WTC11 (cell line): ENCODE measurements at regions not wholly inside any gene's neighbourhood (a gene's known extent, or its start where the extent isn't known, plus 50 kb on each side); places are given as distances from the start of the nearest gene placed in this dataset.

Source experiments
- ATAC-seq: fragments of 200-7000 bp; cut with Tn5 transposase; 2 replicates; pipeline ENCODE4 v1.10.0; 2021; ENCODE audit warnings: mild to moderate bottlenecking, moderate library complexity
- CTCF ChIA-PET: fragments of 300-600 bp; sonication (Branson Sonifier 250); formaldehyde crosslinking; loops from one replicate; lab custom pipeline; 2021; ENCODE audit warnings: antibody characterized with exemption; lab: Charles Lee
- POLR2A ChIA-PET: fragments of 350-600 bp; sonication (Branson Sonifier 250); formaldehyde crosslinking; loops from one replicate; lab custom pipeline; 2021; ENCODE audit warnings: antibody characterized with exemption; lab: Charles Lee
- DNase-seq: peaks from one replicate; pipeline ENCODE4 v3.0.0; 2021; ENCODE audit warnings: low spot score
- H3K27ac Mint-ChIP-seq: 2 replicates; pipeline ENCODE4 v1.8.0; 2021; ENCODE audit warnings: mixed read lengths
- H3K27me3 Mint-ChIP-seq: 2 replicates; pipeline ENCODE4 v1.8.0; 2021; ENCODE audit warnings: low read depth, mild to moderate bottlenecking, moderate library complexity, mixed read lengths
- H3K36me3 Mint-ChIP-seq: 2 replicates; pipeline ENCODE4 v1.8.0; 2021; ENCODE audit warnings: mixed read lengths
- H3K4me1 Mint-ChIP-seq: 2 replicates; pipeline ENCODE4 v1.8.0; 2022; ENCODE audit warnings: mixed read lengths
- H3K4me3 Mint-ChIP-seq: 2 replicates; pipeline ENCODE4 v1.8.0; 2021; ENCODE audit warnings: mild to moderate bottlenecking, moderate library complexity, mixed read lengths
- H3K9me3 Mint-ChIP-seq: 2 replicates; pipeline ENCODE4 v1.8.0; 2021; ENCODE audit warnings: mixed read lengths
- E2F5 ChIP-seq: sonication (generic); formaldehyde crosslinking; IDR thresholded peaks from 2 replicates; pipeline ENCODE4 v1.8.1; 2022; ENCODE audit warnings: mild to moderate bottlenecking, moderate library complexity, missing genetic modification reagents
- ELF4 ChIP-seq: sonication (generic); formaldehyde crosslinking; IDR thresholded peaks from 2 replicates; pipeline ENCODE4 v1.8.1; 2022; ENCODE audit warnings: low read depth, mild to moderate bottlenecking, moderate library complexity, missing genetic modification reagents
- ETV6 ChIP-seq: sonication (generic); formaldehyde crosslinking; IDR thresholded peaks from 2 replicates; pipeline ENCODE4 v1.8.1; 2022; ENCODE audit warnings: mild to moderate bottlenecking, missing genetic modification reagents
- FOXP1 ChIP-seq: sonication (generic); formaldehyde crosslinking; IDR thresholded peaks from 2 replicates; pipeline ENCODE4 v1.8.0; 2022; ENCODE audit warnings: missing genetic modification reagents, mild to moderate bottlenecking, moderate library complexity, borderline replicate concordance
- HMGXB4 ChIP-seq: sonication (generic); formaldehyde crosslinking; IDR thresholded peaks from 2 replicates; pipeline ENCODE4 v1.8.1; 2023; ENCODE audit warnings: mild to moderate bottlenecking, moderate library complexity, missing genetic modification reagents
- IRF2 ChIP-seq: sonication (generic); formaldehyde crosslinking; IDR thresholded peaks from 2 replicates; pipeline ENCODE4 v1.8.0; 2022; ENCODE audit warnings: low read depth, missing genetic modification reagents, borderline replicate concordance
- JAZF1 ChIP-seq: fragments of 250-450 bp; sonication (Bioruptor Pico); IDR thresholded peaks from 2 replicates; pipeline ENCODE4 v1.9.0; 2021; ENCODE audit warnings: moderate library complexity, mild to moderate bottlenecking, inconsistent platforms
- JUN ChIP-seq: sonication (generic); formaldehyde crosslinking; IDR thresholded peaks from 2 replicates; pipeline ENCODE4 v1.8.0; 2023; ENCODE audit warnings: mild to moderate bottlenecking, missing genetic modification reagents
- MLX ChIP-seq: sonication (generic); formaldehyde crosslinking; IDR thresholded peaks from 2 replicates; pipeline ENCODE4 v1.8.1; 2023; ENCODE audit warnings: mild to moderate bottlenecking, missing genetic modification reagents, moderate library complexity
- NFYB ChIP-seq: sonication (generic); formaldehyde crosslinking; conservative IDR thresholded peaks from 2 replicates; pipeline ENCODE4 v1.8.0; 2022; ENCODE audit warnings: low read depth, missing genetic modification reagents
- PRRX2 ChIP-seq: fragments of 250-450 bp; sonication (Bioruptor Pico); IDR thresholded peaks from 2 replicates; pipeline ENCODE4 v1.8.0; 2021; ENCODE audit warnings: mild to moderate bottlenecking
- RELA ChIP-seq: sonication (generic); formaldehyde crosslinking; IDR thresholded peaks from 2 replicates; pipeline ENCODE4 v1.8.1; 2022; ENCODE audit warnings: missing genetic modification reagents, mild to moderate bottlenecking, borderline replicate concordance
- ZNF512 ChIP-seq: sonication (generic); formaldehyde crosslinking; IDR thresholded peaks from 2 replicates; pipeline ENCODE4 v1.8.1; 2022; ENCODE audit warnings: missing genetic modification reagents, borderline replicate concordance
- ZNF532 ChIP-seq: fragments of 250-450 bp; sonication (Bioruptor Pico); IDR thresholded peaks from 2 replicates; pipeline ENCODE4 v1.9.0; 2021; ENCODE audit warnings: mild to moderate bottlenecking, borderline replicate concordance
- TF ChIP-seq, protein P1 (sequence below): sonication (generic); formaldehyde crosslinking; IDR thresholded peaks from 2 replicates; pipeline ENCODE4 v1.8.1; 2023; ENCODE audit warnings: mild to moderate bottlenecking, missing genetic modification reagents, borderline replicate concordance
- TF ChIP-seq, protein P2 (sequence below): sonication (generic); formaldehyde crosslinking; IDR thresholded peaks from 2 replicates; pipeline ENCODE4 v1.8.1; 2022; ENCODE audit warnings: low read depth, mild to moderate bottlenecking, moderate library complexity, missing genetic modification reagents, borderline replicate concordance
- TF ChIP-seq, protein P3 (sequence below): sonication (generic); formaldehyde crosslinking; IDR thresholded peaks from 2 replicates; pipeline ENCODE4 v1.8.0; 2022; ENCODE audit warnings: mild to moderate bottlenecking, missing genetic modification reagents
- TF ChIP-seq, protein P4 (sequence below): sonication (generic); formaldehyde crosslinking; IDR thresholded peaks from 2 replicates; pipeline ENCODE4 v1.8.0; 2023; ENCODE audit warnings: mild to moderate bottlenecking, missing genetic modification reagents

DNA sequence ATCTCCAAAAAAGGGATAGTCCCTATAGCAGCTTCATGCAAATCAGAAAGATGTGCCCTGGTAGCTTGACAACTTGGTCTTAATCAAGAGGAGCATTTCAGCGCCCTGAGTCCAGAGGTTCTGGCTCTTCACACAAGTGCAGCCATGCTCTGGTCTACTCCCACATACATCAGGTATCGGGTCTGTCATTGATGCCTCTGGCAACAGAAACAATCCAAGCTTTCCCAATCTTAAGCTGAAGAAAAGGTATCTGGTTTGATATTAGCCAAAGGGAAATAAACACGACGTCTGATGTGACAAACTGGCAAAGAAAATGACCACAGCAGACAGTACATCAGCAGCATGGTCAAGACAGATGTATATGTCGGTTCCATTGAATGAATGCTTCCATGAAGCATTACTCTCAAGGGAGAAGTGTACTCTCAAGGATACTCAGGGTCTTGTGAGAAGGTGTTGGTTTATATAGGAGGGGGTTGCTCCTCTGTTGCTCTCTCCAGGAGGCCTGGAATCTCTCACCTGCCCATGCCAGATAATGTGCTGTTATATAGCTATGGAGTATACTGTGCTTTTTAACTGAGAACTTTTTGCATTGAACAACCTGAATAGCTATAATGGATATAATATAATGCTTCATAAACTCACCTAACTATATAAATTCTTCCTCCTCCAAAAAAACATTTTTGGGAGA is 879.6 kb upstream of the PCDH10 start:
- DNase-seq (no peak), ATAC-seq (peak; percentile 26; the same call in 1 of the 2 replicates)
- ChIA-PET POLR2A (no interaction called here), CTCF (no interaction called here)
- Mint-ChIP-seq H3K9me3 (peaks cover 8% of the 10 kb centered on the region), H3K27me3 (no peaks in the 10 kb centered on the region), H3K4me1 (no peaks in the 10 kb centered on the region), H3K36me3 (peaks cover 5% of the 10 kb centered on the region), H3K27ac (no peak overlapping the region), H3K4me3 (no peak overlapping the region)
- no peak for TF ChIP-seq JUN (CRISPR knock-in tag)
- TF ChIP-seq, protein P1, sequence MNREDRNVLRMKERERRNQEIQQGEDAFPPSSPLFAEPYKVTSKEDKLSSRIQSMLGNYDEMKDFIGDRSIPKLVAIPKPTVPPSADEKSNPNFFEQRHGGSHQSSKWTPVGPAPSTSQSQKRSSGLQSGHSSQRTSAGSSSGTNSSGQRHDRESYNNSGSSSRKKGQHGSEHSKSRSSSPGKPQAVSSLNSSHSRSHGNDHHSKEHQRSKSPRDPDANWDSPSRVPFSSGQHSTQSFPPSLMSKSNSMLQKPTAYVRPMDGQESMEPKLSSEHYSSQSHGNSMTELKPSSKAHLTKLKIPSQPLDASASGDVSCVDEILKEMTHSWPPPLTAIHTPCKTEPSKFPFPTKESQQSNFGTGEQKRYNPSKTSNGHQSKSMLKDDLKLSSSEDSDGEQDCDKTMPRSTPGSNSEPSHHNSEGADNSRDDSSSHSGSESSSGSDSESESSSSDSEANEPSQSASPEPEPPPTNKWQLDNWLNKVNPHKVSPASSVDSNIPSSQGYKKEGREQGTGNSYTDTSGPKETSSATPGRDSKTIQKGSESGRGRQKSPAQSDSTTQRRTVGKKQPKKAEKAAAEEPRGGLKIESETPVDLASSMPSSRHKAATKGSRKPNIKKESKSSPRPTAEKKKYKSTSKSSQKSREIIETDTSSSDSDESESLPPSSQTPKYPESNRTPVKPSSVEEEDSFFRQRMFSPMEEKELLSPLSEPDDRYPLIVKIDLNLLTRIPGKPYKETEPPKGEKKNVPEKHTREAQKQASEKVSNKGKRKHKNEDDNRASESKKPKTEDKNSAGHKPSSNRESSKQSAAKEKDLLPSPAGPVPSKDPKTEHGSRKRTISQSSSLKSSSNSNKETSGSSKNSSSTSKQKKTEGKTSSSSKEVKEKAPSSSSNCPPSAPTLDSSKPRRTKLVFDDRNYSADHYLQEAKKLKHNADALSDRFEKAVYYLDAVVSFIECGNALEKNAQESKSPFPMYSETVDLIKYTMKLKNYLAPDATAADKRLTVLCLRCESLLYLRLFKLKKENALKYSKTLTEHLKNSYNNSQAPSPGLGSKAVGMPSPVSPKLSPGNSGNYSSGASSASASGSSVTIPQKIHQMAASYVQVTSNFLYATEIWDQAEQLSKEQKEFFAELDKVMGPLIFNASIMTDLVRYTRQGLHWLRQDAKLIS (CRISPR knock-in tag), result no peak
- no peak for TF ChIP-seq IRF2 (CRISPR knock-in tag)
- no peak for TF ChIP-seq ZNF532 (CRISPR knock-in tag)
- TF ChIP-seq, protein P2, sequence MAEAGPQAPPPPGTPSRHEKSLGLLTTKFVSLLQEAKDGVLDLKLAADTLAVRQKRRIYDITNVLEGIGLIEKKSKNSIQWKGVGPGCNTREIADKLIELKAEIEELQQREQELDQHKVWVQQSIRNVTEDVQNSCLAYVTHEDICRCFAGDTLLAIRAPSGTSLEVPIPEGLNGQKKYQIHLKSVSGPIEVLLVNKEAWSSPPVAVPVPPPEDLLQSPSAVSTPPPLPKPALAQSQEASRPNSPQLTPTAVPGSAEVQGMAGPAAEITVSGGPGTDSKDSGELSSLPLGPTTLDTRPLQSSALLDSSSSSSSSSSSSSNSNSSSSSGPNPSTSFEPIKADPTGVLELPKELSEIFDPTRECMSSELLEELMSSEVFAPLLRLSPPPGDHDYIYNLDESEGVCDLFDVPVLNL (CRISPR knock-in tag), result no peak
- no peak for TF ChIP-seq ELF4 (CRISPR knock-in tag)
- TF ChIP-seq, protein P3, sequence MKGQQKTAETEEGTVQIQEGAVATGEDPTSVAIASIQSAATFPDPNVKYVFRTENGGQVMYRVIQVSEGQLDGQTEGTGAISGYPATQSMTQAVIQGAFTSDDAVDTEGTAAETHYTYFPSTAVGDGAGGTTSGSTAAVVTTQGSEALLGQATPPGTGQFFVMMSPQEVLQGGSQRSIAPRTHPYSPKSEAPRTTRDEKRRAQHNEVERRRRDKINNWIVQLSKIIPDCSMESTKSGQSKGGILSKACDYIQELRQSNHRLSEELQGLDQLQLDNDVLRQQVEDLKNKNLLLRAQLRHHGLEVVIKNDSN (CRISPR knock-in tag), result no peak
- TF ChIP-seq RELA (CRISPR knock-in tag), result no peak
- TF ChIP-seq HMGXB4 (CRISPR knock-in tag), result no peak
- TF ChIP-seq E2F5 (CRISPR knock-in tag), result no peak
- TF ChIP-seq ZNF512, result no peak
- TF ChIP-seq PRRX2 (CRISPR knock-in tag), result no peak
- no peak for TF ChIP-seq ETV6 (CRISPR knock-in tag)
- no peak for TF ChIP-seq JAZF1 (CRISPR knock-in tag)
- no peak for TF ChIP-seq NFYB (CRISPR knock-in tag)
- TF ChIP-seq, protein P4, sequence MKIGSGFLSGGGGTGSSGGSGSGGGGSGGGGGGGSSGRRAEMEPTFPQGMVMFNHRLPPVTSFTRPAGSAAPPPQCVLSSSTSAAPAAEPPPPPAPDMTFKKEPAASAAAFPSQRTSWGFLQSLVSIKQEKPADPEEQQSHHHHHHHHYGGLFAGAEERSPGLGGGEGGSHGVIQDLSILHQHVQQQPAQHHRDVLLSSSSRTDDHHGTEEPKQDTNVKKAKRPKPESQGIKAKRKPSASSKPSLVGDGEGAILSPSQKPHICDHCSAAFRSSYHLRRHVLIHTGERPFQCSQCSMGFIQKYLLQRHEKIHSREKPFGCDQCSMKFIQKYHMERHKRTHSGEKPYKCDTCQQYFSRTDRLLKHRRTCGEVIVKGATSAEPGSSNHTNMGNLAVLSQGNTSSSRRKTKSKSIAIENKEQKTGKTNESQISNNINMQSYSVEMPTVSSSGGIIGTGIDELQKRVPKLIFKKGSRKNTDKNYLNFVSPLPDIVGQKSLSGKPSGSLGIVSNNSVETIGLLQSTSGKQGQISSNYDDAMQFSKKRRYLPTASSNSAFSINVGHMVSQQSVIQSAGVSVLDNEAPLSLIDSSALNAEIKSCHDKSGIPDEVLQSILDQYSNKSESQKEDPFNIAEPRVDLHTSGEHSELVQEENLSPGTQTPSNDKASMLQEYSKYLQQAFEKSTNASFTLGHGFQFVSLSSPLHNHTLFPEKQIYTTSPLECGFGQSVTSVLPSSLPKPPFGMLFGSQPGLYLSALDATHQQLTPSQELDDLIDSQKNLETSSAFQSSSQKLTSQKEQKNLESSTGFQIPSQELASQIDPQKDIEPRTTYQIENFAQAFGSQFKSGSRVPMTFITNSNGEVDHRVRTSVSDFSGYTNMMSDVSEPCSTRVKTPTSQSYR (CRISPR knock-in tag), result no peak
- TF ChIP-seq MLX, result no peak
- no peak for TF ChIP-seq FOXP1 (CRISPR knock-in tag)
